ENCODE measurements at regions not wholly inside any gene's neighbourhood (a gene's known extent, or its start where the extent isn't known, plus 50 kb on each side); places are given as distances from the start of the nearest gene placed in this dataset.

GRCh38 chr18:39340418-39340817, 1774.8 kb upstream of the CELF4 start:
- Histone ChIP-seq H3K27ac (no peak overlapping the region), H3K9me3 (no peaks in the 10 kb centered on the region), H3K36me3 (no peaks in the 10 kb centered on the region), H3K27me3 (no peaks in the 10 kb centered on the region), H3K4me1 (no peaks in the 10 kb centered on the region), H3K4me3 (no peak overlapping the region)
- no peak for TF ChIP-seq EP300 (IDR thresholded peaks at IDR 0.05; ENCODE audit: low read depth)
- no peak for TF ChIP-seq POLR2A (IDR thresholded peaks at IDR 0.05)
- TF ChIP-seq CTCF (IDR thresholded peaks at IDR 0.05): no peak
- no peak for TF ChIP-seq POLR2AphosphoS5 (IDR thresholded peaks at IDR 0.05)
- in situ Hi-C loops (cut with MboI; ENCODE audit: low pct_ligation_motif_present in 1 of 4, low pct_unique_long_range_greater_than_20kb in 1 of 4, low sequenced_read_pairs in 3 of 4): no loop called here
- 58 to 67% methylated on average over 1 of the region's 1 CpG for WGBS, 2 donors (ENCODE audit: low coverage in 1 of 2)
- no peak for DNase-seq
- intact Hi-C loops (cut with DNase I; ENCODE audit: low total_unique reads): no loop called here

GRCh38 chr18:39329496-39330275, 1764.1 kb upstream of the CELF4 start:
- in situ Hi-C loops (cut with MboI; ENCODE audit: low pct_ligation_motif_present in 1 of 4, low pct_unique_long_range_greater_than_20kb in 1 of 4, low sequenced_read_pairs in 3 of 4): no loop called here
- Histone ChIP-seq H3K4me3 (no peak overlapping the region), H3K9me3 (no peaks in the 10 kb centered on the region), H3K36me3 (no peaks in the 10 kb centered on the region), H3K27ac (no peak overlapping the region), H3K4me1 (no peaks in the 10 kb centered on the region), H3K27me3 (no peaks in the 10 kb centered on the region)
- TF ChIP-seq POLR2AphosphoS5 (IDR thresholded peaks at IDR 0.05): no peak
- intact Hi-C loops (cut with DNase I; ENCODE audit: low total_unique reads): no loop called here
- DNase-seq: no peak

- H3K9me3 ChIP-seq: no peaks in the 10 kb centered on the region
- in situ Hi-C loops (cut with MboI; ENCODE audit: low pct_ligation_motif_present in 1 of 4, low pct_unique_long_range_greater_than_20kb in 1 of 4, low sequenced_read_pairs in 3 of 4): no loop called here
- intact Hi-C loops (cut with DNase I; ENCODE audit: low total_unique reads): no loop called here
- H3K4me1 ChIP-seq: no peaks in the 10 kb centered on the region
- 60 to 74% methylated on average over 2 of the region's 2 CpGs for WGBS, 2 donors (ENCODE audit: low coverage in 1 of 2)
- no peak for TF ChIP-seq POLR2AphosphoS5 (IDR thresholded peaks at IDR 0.05)
- no peak for TF ChIP-seq EP300 (IDR thresholded peaks at IDR 0.05; ENCODE audit: low read depth)
- TF ChIP-seq POLR2A (IDR thresholded peaks at IDR 0.05): no peak
- no peak overlapping the region for H3K27ac ChIP-seq
- no peak overlapping the region for H3K4me3 ChIP-seq
- H3K36me3 ChIP-seq: no peaks in the 10 kb centered on the region
- no peak for DNase-seq
- no peaks in the 10 kb centered on the region for H3K27me3 ChIP-seq
Measured at GRCh38 chr18:39326772-39327171, 1761.2 kb upstream of the CELF4 start.

- H3K36me3 ChIP-seq: no peaks in the 10 kb centered on the region
- no peaks in the 10 kb centered on the region for H3K9me3 ChIP-seq
- no peaks in the 10 kb centered on the region for H3K4me1 ChIP-seq
- H3K27me3 ChIP-seq: no peaks in the 10 kb centered on the region
- no peak overlapping the region for H3K4me3 ChIP-seq
- TF ChIP-seq EP300 (IDR thresholded peaks at IDR 0.05; ENCODE audit: low read depth) (no peak), CTCF (IDR thresholded peaks at IDR 0.05) (no peak), POLR2AphosphoS5 (IDR thresholded peaks at IDR 0.05) (no peak), POLR2A (IDR thresholded peaks at IDR 0.05) (no peak)
- H3K27ac ChIP-seq: no peak overlapping the region
- no peak for DNase-seq
- in situ Hi-C loops (cut with MboI; ENCODE audit: low pct_ligation_motif_present in 1 of 4, low pct_unique_long_range_greater_than_20kb in 1 of 4, low sequenced_read_pairs in 3 of 4): no loop called here
- intact Hi-C loops (cut with DNase I; ENCODE audit: low total_unique reads): no loop called here
- 97 to 100% methylated on average over 1 of the region's 1 CpG for WGBS, 2 donors (ENCODE audit: low coverage in 1 of 2)
Measured at GRCh38 chr18:39325973-39326372, 1760.4 kb upstream of the CELF4 start.

GRCh38 chr18:39319141-39319540, 1753.5 kb upstream of the CELF4 start:
- H3K36me3 ChIP-seq: no peaks in the 10 kb centered on the region
- no peaks in the 10 kb centered on the region for H3K4me1 ChIP-seq
- no peak for DNase-seq
- in situ Hi-C loops (cut with MboI; ENCODE audit: low pct_ligation_motif_present in 1 of 4, low pct_unique_long_range_greater_than_20kb in 1 of 4, low sequenced_read_pairs in 3 of 4): no loop called here
- intact Hi-C loops (cut with DNase I; ENCODE audit: low total_unique reads): no loop called here
- H3K4me3 ChIP-seq: no peak overlapping the region
- no peak for TF ChIP-seq CTCF (IDR thresholded peaks at IDR 0.05)
- TF ChIP-seq POLR2A (IDR thresholded peaks at IDR 0.05): no peak
- TF ChIP-seq EP300 (IDR thresholded peaks at IDR 0.05; ENCODE audit: low read depth): no peak
- TF ChIP-seq POLR2AphosphoS5 (IDR thresholded peaks at IDR 0.05): no peak
- H3K9me3 ChIP-seq: no peaks in the 10 kb centered on the region
- H3K27ac ChIP-seq: no peak overlapping the region
- no peaks in the 10 kb centered on the region for H3K27me3 ChIP-seq
